DND-41 (cell line): ENCODE measurements at regions not wholly inside any gene's neighbourhood (a gene's known extent, or its start where the extent isn't known, plus 50 kb on each side); places are given as distances from the start of the nearest gene placed in this dataset.

Experiments
- ATAC-seq: fragments of 200-7000 bp; cut with Tn5 transposase; 3 replicates; pipeline ENCODE4 v1.9.1; 2021; ENCODE audit warnings: low read depth; ENCODE audit not compliant: insufficient read depth
- DNase-seq: peaks from one replicate; pipeline ENCODE4 v3.0.0-alpha.2; 2020
- H2AFZ ChIP-seq: 2 replicates; pipeline ENCODE4 v1.6.0; 2012; ENCODE audit warnings: low read depth, low read length
- H3K27ac ChIP-seq: 2 replicates; pipeline ENCODE4 v1.5.1; 2012; ENCODE audit warnings: low read length, inconsistent platforms
- H3K27me3 ChIP-seq: fragments of 200-600 bp; sonication (generic); 2 replicates; pipeline ENCODE4 v1.6.0; 2012; ENCODE audit warnings: low read length, mild to moderate bottlenecking, inconsistent platforms; ENCODE audit not compliant: insufficient read depth, poor library complexity
- H3K36me3 ChIP-seq: 2 replicates; pipeline ENCODE4 v1.5.1; 2012; ENCODE audit warnings: low read length, inconsistent platforms; ENCODE audit not compliant: insufficient read depth
- H3K4me1 ChIP-seq: 2 replicates; pipeline ENCODE4 v1.5.1; 2012; ENCODE audit warnings: mild to moderate bottlenecking, low read length; ENCODE audit not compliant: insufficient read depth
- H3K4me2 ChIP-seq: 2 replicates; pipeline ENCODE4 v1.6.0; 2012; ENCODE audit warnings: mild to moderate bottlenecking, moderate library complexity, low read length, inconsistent platforms; ENCODE audit not compliant: insufficient read depth
- H3K4me3 ChIP-seq, 2 experiments: fragments of 200-600 bp in 1 of 2; shearing (Covaris generic) in 1 of 2; 2 replicates each; pipeline ENCODE4 v1.5.1; 2012 to 2016; ENCODE audit warnings: inconsistent platforms in 2 of 2, low read length in 2 of 2, mild to moderate bottlenecking in 2 of 2, low read depth in 1 of 2, moderate library complexity in 1 of 2
- H3K79me2 ChIP-seq: 2 replicates; pipeline ENCODE4 v1.6.0; 2012; ENCODE audit warnings: low read length, inconsistent platforms; ENCODE audit not compliant: insufficient read depth
- H3K9ac ChIP-seq: 2 replicates; pipeline ENCODE4 v1.6.0; 2012; ENCODE audit warnings: low read depth, mild to moderate bottlenecking, inconsistent platforms, low read length, moderate library complexity
- H3K9me3 ChIP-seq: 2 replicates; pipeline ENCODE4 v1.5.1; 2012; ENCODE audit warnings: low read length, moderate library complexity, mild to moderate bottlenecking, inconsistent platforms; ENCODE audit not compliant: insufficient read depth, severe bottlenecking
- H4K20me1 ChIP-seq: 2 replicates; pipeline ENCODE4 v1.6.0; 2012; ENCODE audit warnings: low read length; ENCODE audit not compliant: insufficient read depth
- CTCF ChIP-seq: IDR thresholded peaks from 2 replicates; pipeline ENCODE4 v1.5.1; 2012; ENCODE audit warnings: borderline replicate concordance, low read length, moderate library complexity, mild to moderate bottlenecking; ENCODE audit not compliant: poor library complexity, severe bottlenecking; ENCODE audit errors: extremely low read depth
- EZH2 ChIP-seq: IDR thresholded peaks from 3 replicates; pipeline ENCODE4 v1.6.1; 2012; ENCODE audit warnings: borderline replicate concordance, low read depth, mild to moderate bottlenecking, moderate library complexity, low read length, inconsistent platforms; ENCODE audit not compliant: severe bottlenecking

- Histone ChIP-seq H3K27me3 (peaks cover 2% of the 10 kb centered on the region), H3K36me3 (no peaks in the 10 kb centered on the region), H2AFZ (no peak overlapping the region), H3K4me2 (no peak overlapping the region), H3K79me2 (no peaks in the 10 kb centered on the region), H3K4me1 (no peaks in the 10 kb centered on the region), H3K4me3 (no peak overlapping the region), H3K9me3 (no peaks in the 10 kb centered on the region), H3K9ac (no peak overlapping the region), H3K27ac (no peak overlapping the region), H4K20me1 (no peaks in the 10 kb centered on the region)
- no peak for DNase-seq
- ATAC-seq = no peak
- no peak for TF ChIP-seq CTCF
- TF ChIP-seq EZH2 = no peak
These were observed 307.0 kb upstream of the ROPN1 start for GRCh38 chr3:124298951-124299350.

- no peak overlapping the region for H3K4me3 ChIP-seq
- no peaks in the 10 kb centered on the region for H3K79me2 ChIP-seq
- no peak for TF ChIP-seq CTCF
- TF ChIP-seq EZH2 = no peak
- H3K9ac ChIP-seq = no peak overlapping the region
- no peaks in the 10 kb centered on the region for H3K27me3 ChIP-seq
- no peaks in the 10 kb centered on the region for H3K9me3 ChIP-seq
- no peak overlapping the region for H3K4me2 ChIP-seq
- no peak overlapping the region for H2AFZ ChIP-seq
- no peaks in the 10 kb centered on the region for H3K36me3 ChIP-seq
- no peak overlapping the region for H3K27ac ChIP-seq
- no peak for DNase-seq
- no peaks in the 10 kb centered on the region for H4K20me1 ChIP-seq
- H3K4me1 ChIP-seq = no peaks in the 10 kb centered on the region
- no peak for ATAC-seq
These were observed 307.9 kb upstream of the ROPN1 start for GRCh38 chr3:124299831-124300230.

GRCh38 chr3:124300416-124300815 is 308.5 kb upstream of the ROPN1 start:
- no peaks in the 10 kb centered on the region for H3K27me3 ChIP-seq
- no peak overlapping the region for H3K9ac ChIP-seq
- no peak for ATAC-seq
- H4K20me1 ChIP-seq = no peaks in the 10 kb centered on the region
- no peaks in the 10 kb centered on the region for H3K4me1 ChIP-seq
- H3K79me2 ChIP-seq = no peaks in the 10 kb centered on the region
- no peak overlapping the region for H3K4me2 ChIP-seq
- H3K27ac ChIP-seq = no peak overlapping the region
- H3K36me3 ChIP-seq = no peaks in the 10 kb centered on the region
- H3K9me3 ChIP-seq = no peaks in the 10 kb centered on the region
- H2AFZ ChIP-seq = no peak overlapping the region
- no peak overlapping the region for H3K4me3 ChIP-seq
- no peak for TF ChIP-seq EZH2
- TF ChIP-seq CTCF = no peak
- no peak for DNase-seq
